Dermis blood vessel endothelial cell (primary cell): ENCODE measurements at regions not wholly inside any gene's neighbourhood (a gene's known extent, or its start where the extent isn't known, plus 50 kb on each side); places are given as distances from the start of the nearest gene placed in this dataset.
"Not testable (repeated sequence)": the region's sequence is repeated elsewhere in the genome, so short reads cannot be mapped to it uniquely, and the experiment has no call there.

Experiments used
- DNase-seq: peaks from one replicate; pipeline ENCODE4 v3.0.0; 2010

DNA sequence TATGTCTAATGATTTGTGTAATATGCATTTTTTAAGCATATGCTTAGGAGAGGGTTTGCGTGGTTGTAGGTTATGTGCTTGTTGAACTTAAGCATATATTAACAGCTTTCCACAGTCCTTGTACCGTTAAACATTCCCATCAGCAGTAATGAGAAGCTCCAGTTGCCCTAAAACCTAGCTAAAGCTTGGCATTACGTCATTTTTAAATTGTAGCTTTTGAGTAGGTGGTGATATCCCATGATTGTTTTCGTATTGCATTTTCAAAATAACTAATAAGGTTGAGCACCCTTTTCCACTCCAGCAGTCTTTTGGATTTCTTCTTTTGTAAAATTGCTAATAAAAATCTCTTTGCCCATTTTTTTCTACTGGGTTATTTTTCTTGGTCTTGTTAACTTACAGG lies 453.1 kb upstream of the GCFC2 start:
- DNase-seq, result no peak

DNA sequence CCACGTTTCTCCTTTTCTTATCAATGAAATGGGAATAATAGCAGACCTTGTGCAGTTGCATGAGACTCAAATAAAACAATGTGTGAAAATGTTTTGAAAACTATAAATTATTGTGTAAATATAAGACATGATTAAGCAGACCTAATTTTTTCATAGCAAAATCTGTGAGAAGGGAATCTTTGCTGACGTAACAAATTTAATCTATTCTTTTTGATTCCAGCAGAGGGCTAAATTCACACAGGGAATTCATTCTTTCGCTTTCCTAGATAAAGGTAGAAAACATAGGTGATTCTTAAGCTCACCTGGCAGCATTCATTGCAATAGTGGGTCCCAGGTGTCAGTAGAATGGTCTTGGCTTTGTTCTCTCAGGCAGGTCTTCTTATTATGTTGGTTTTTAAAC lies 450.0 kb upstream of the GCFC2 start:
- DNase-seq, result no peak

DNA sequence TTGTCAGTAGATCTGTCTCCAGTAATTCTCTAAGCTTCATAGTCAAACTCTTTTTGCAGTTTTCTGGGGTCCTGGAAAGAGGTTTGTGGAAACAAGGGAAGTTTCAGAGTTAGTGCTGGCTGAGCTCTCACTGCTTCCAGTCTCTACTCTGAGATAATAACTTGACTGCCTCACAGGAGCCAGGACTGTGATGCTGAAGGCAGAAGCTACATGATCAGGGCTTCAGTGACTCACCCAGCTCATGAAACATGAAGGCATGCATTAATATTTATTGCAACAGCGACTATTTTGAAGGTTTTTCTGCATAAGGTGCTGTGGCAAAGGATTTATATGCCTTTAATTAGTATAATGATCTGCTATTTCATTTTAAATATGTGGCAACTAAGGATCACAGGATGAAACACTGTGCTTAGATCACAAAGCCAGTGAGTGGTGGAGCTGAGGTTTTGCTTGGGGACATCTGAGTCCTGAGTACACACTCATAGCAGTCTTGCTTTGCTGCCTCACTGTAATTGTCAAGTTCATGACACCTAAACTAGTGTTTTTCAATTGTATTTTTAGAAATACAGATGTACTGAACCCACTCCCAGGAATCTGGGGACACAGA lies 448.4 kb upstream of the GCFC2 start:
- no peak for DNase-seq

DNA sequence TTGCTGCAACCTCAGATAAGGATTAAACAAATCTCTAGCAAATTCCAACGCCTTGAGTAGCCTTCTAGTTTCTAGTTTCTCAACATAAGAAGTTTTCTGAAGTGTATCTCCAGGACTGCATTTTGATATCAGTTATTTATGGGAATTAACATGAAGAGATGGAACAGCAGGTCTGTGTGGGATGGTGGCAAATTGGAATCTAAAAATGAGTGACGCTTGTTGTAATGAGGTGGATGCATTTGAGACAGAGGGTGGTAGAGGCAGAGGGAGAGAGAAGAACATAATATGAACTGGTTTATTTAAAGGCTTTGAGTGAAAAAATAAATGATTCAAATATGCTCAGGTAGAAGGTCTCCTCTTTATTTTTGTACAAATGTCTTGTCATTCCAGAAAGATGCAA lies 446.8 kb upstream of the GCFC2 start:
- no peak for DNase-seq

DNA sequence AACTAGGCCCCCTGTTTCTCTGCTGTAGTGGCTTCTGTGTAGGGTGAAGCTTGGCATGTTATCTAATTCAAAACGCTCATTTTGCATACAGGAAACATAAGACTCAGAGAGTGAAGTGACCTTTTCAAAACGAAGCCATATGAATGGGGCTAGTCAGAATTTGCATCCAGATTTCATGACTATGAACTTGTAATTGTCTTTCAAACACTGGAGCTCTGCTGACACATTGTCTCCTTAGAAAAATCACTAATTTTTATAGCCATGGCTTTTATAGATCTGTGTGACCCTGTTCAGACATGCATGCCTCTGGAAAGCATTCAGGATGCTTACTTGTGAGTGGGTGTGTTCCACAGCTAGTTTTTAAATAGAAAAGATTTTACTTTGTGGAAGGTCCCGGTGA lies 444.3 kb upstream of the GCFC2 start:
- no peak for DNase-seq

DNA sequence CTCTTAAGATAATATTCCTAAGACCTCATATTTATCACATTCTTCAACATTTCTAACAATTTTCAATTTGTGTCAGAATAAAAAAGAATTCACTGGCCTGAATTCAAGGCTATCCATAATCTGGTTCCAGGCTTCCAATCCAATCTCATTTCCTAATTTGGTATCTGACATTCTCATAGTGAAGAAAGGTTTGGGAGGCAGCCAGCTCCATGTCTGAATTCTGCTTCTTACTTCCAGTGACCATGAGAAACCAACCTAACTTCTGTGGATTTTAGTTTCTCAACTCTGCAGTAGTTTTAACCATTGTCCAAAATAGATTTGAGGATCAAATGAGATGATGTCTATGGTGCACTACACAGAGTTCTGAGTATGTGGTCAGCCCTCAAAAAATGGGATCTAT lies 439.1 kb upstream of the GCFC2 start:
- DNase-seq, result no peak

DNA sequence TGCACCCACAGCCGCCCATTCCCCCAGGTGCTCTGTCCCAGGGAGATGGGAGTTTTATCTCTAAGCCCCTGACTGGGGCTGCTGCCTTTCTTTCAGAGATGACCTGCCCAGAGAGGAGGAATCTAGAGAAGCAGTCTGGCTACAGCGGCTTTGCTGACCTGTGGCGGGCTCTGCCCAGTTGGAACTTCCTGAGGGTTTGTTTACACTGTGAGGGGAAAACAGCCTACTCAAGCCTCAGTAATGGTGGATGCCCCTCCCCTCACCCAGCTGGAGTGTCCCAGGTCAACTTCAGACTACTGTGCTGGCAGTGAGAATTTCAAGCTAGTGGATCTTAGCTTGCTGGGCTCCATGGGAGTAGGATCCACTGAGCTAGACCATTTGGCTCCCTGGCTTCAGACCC lies 428.6 kb upstream of the GCFC2 start:
- DNase-seq, result not testable (repeated sequence)

DNA sequence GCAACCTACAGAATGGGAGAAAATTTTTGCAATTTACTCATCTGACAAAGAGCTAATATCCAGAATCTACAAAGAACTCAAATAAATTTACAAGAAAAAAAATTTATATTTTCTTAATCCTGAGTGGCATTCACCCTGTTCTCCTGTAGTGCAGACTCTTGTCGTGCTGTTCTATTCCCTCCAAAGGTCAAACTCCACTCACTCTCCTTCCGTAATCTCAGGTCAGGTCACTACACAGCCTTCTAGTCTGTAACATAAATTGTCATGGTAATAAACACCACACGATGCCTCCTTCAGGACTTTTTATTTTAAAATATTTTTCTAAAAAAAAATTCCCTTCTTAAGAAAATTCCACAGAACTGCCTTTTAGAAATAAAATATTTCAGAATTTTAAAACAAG lies 417.9 kb upstream of the GCFC2 start:
- DNase-seq, result no peak

DNA sequence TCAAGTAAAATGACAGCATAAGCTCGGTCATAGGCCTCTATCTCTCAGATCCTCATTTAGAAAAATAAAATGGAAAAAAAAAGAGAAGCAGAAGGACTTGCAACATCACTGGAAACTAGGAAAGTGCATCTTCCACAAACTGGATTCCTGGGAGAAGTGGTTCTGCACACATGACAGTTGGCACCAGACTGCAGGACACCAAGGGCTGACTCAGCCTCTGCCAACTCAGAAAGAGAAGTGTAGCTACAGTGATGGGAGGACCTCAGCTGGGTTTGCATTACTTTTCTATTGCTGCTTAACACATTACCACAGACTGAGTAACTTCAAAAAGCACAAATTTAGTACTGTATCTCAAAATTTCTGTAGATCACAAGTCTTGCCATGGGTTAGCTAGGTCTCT lies 409.5 kb upstream of the GCFC2 start:
- no peak for DNase-seq

DNA sequence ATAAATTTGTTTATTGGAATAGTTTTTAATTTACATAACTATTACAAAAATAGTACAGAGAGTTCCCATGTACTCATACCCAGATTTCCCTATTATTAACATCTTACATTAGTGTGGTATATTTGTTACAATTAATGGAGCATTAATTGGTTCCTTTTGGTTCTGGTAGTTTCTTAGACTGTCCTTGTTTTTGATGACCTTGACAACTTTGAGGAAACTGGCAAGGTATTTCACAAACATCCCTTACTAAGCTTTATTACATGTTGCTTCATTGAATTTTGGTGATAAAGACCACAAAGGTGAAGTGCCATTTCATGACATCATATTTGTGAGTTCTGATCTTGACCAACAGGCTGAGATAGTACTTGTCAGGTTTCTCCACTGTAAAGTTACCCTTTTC lies 379.0 kb upstream of the GCFC2 start:
- DNase-seq, result no peak

DNA sequence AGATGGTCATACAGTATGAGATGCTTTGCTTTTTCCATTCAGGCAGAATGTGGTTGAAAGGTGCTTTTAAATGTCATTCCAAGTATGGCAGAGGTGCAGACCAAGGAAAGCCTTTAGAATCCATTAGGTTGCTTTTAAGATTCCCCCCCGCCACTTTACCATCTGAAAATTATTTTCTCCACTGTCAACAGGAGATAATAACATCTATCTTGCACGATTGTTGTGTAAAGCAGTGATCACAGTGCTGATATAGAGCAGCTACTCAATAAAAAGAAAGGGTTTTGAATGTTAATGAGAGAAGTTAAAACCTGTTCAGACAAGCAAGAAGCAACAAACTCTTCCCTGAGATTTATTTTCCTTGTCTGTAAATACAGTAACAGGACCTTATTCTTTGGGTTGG lies 372.5 kb upstream of the GCFC2 start:
- no peak for DNase-seq

DNA sequence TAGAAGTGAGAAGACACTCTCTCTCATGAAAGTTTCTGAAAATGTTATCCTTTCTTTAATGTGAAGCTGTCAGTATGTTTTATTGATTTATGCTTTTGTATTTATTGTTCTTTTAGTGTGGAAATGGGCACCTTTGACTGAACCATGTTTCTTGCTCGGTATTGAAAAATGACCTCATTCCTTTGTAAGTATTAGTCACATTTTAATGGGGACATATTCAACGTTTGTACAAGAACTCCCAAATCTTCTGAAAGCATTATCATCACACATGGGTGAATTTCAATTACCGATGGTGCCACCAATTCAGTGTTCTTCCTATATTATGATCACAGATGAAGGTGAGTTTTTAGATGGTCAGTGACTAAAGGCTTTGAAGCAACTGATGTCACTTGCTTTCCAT lies 371.8 kb upstream of the GCFC2 start:
- DNase-seq, result no peak

DNA sequence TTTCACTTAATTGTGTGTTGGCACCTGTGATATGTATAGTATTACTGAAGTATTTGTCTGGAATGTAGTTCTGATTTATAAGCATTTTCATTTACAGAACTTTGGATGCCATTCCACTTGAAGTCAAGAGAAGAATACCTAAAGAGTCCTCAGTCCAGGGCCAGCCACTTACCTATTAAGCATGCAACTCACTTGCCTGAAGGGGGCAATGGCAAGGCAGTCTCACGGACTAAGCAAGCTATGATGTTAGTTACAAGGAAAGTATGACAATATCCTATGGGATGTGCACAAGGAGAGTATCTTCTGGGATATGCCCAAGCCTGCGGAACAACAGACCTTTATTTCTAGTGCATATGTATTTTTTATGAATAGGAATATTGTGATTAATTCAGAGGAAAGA lies 369.4 kb upstream of the GCFC2 start:
- no peak for DNase-seq

DNA sequence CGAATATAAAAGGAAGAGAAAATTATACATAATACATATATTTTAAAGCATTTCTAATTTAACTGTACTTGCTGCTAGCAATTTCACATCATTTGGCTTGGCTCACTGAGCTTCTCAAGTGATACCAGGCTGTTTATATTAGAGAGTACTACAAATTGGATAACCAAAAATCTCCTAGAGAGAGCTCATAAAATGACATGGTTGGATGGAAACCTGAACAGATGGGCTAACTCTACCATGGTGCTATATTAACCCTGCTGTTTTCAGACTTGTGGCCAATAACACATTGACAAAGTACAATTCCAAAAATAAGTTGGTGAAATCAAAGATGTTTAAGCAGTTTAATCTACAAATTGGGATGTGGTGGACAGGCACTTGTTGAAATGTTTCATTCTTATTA lies 364.4 kb upstream of the GCFC2 start:
- no peak for DNase-seq

DNA sequence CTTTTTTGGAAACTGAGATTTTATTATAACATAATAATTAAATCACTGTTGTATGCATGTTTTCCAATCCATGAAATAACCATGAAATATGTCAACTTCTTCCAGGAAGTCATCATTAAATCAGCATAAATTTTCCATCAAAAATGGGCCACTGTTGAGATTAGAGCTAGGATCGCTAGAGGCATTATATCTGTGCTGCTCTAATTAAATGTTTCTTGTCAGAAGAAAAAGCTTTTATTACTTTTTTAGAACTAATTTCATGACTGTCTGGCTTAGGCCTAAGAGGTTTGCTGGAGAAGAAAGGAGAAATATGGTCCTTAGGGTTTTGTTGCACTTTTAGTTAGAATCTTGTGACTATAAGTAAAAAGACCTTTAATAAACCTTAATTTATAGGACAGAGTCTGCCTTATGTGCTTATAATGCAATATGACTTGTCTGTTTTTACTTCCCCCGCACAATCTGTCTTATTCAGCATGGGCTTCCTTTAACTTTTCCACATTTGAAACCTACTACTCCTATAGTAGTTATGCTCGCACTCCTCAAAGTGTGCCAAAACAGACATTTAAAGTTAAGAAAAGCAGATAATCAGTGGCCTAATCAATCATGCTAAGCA lies 363.4 kb upstream of the GCFC2 start:
- DNase-seq, result no peak

DNA sequence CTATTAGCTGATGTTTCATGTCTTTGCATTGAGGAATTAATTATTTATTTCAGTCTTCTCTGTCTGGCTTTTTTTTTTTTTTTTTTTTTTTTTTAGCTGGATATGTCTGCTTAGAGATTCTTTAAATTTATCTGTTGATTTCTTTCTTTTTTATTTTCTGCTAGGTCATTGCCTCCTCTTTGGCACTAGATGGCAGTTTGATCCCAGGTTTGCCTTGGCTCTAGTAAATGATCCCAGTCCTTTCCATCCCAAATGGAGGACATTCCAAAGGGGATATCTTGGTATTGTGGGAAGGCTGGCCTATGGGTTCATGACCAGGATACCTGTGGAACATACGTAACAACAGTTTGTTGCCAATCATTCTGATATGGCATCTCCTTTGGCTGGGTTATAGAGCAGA lies 339.5 kb upstream of the GCFC2 start:
- DNase-seq, result no peak

DNA sequence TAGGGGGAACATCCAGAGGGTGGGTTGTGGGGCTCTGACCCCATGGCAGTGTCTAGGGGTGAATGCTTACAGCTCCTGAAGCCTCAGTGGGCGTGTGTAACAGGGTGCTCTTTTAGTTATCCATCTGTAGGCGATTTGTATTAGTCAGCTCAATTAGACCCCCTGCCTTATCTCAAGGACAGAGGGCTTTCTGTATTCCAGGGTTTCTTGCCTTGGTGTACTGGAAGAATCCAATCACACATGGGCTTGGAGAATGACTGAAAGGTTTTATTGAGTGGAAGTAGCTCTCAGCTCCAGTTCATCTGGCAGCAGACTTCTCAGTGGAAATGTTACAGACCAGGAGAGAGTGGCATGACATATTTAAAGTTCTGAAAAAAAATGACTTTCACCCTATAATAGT lies 334.0 kb upstream of the GCFC2 start:
- DNase-seq, result no peak

DNA sequence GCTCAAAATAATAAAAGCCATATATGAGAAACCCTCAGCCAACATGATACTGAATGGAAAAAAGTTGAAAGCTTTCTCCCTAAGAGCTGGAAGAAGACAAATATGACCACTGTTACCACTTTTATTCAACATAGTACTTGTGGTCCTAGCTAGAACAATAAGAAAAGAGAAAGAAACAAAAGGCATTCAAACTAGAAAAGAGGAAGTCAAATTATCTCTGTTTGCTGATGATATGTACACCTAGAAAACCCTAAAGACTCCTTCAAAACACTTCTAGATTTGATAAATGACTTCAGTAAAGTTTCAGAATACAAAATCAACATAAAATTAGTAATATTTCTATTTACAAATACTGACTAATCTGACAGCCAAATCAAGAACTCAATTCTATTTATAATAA lies 328.8 kb upstream of the GCFC2 start:
- DNase-seq, result no peak

DNA sequence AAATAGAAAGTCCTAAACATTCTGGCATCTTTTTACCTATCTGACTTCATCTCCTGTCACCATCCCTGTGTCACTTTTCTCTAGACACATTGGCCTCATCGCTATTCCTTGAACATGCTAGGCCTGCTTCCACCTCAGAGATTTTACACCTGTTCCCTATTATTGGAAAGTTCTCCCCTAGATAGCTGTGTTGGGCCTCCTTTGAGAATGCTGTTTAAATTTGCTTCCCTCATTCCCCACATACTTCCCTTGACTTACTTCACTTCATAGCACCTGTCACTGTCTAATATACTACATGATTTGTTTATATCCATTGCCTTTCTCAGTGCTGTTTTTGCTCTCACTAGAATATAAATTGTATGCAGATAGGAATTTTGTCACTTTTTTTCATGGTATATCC lies 317.0 kb upstream of the GCFC2 start:
- no peak for DNase-seq

DNA sequence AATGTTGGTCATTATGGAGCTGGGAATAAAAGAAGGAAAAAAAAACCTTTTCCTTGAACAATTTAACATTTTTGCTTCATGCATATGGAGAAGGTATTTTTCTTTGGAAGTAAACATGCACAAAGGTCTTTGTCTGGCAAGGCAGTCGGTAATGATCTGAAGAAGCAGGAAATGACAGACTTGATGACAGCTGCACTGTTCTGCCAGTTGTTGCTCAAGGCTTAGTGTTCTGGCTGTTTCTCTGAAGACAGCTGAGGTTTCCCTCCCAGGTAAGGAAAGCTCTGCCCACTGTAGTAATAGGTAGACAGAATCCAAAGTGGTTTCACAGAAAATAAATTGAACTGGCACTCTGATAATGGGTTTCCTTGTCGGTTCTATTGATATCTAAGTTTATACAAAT lies 308.4 kb upstream of the GCFC2 start:
- DNase-seq, result no peak

DNA sequence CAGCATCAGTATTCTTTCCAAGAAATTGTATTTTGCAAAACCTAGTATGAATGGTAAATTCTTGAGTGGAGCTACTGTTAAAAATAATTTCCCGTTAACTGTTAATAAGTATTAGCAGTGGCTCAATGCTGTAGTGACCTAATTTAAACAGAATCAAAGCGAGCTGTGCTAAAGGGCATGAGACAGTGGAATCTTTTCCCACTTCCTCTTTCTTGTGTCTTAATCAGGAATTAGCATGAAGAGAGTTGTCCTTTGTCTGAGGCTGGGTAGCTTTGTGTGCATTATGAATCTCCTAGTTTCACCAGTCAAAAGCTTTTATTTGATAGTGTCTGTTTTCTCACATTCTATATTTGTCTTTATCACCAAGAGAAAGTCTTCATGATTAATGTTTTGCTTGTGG lies 298.8 kb upstream of the GCFC2 start:
- DNase-seq, result no peak

DNA sequence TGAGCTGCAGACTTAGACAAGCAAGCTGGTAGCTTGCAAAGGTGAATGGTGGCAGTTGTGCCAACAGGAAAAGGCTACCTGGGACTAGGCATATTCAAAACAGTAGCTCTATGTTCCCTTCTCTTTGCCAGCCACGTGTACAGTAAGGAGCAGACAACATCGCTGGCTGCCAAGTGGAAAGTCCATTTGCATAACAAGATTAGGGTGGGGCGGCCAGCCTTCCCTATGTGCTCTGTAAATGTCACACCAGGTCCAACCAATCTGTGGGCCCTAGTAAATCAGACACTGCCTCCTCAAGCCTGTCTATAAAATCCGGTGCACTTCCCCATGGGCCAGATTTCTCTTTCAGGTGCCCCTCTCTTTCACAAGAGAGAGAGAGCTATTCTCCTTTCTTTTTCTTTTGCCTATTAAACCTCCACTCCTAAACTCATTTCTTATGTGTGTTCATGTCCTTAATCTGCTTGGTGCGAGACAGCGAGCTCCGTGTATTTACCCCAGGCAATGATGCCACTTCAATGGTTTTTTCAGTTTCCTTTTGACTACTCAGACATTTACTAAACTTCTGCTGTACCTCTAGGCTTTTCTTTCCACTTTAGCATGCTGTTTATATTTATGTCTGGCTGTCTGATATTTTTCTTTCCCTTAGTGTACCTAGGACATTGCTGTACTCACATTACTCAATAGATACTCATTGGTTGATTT lies 297.4 kb upstream of the GCFC2 start:
- DNase-seq, result no peak

DNA sequence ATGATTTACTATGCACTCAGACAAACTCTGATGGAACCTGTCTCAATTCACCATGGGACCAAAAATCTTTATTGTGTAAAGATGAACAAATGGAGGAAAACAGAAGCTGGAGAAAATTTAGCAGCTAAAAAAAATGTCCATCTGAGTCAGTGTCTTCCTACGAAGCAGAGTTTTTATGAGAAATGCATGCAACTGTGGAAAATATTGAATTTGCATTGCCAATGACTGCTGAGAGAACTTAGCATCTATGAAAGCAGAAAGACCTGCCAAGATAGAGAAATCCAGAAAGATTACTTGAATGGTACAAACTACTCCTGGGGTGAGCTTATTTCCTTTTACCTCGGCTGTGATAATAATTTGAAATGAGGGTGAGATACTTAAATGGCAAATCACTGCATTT lies 289.7 kb upstream of the GCFC2 start:
- no peak for DNase-seq

DNA sequence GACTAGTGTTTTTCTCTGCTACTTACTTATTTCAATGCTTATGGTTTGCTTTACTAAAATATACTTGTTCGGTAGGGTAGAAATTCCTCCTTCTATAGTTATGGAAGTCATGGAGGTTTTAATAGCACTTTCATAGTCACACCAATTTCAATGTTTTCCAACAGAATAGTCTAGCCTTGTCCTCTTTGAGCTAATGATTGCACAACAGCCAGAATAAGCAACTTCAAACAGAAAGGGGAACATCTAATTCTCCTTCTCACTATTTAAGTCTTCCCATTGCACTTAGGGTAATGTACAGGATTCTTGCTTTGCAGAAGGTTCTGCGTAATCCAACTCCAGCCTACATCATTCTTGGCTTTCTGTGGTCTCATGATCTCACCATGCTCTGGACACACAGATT lies 287.7 kb upstream of the GCFC2 start:
- DNase-seq, result no peak

DNA sequence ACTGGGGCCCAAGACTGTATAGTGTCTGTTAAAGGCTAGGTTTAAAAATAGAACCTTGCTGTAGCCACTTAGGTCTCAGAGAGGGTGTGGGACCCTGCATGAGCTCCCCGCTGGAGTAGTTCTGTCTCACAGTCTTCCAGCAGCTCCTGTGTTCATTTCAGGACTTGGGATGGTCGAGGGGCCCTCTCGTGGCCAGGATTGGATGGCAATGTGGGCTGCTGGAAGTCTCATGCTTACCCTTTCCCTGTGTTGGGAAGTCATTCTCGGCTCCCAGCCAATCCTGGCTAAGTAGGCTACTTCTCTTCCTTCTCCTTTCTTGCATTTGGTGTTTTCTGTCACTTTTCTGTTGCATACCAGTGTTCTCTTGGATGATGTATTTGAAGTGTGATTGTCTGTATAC lies 284.0 kb upstream of the GCFC2 start:
- no peak for DNase-seq
